Middle frontal gyrus (tissue), 1 donor: ENCODE measurements at regions not wholly inside any gene's neighbourhood (a gene's known extent, or its start where the extent isn't known, plus 50 kb on each side); places are given as distances from the start of the nearest gene placed in this dataset.

ENCODE experiments used
- DNase-seq: peaks from one replicate; pipeline ENCODE4 v3.0.0-alpha.2; 2015; ENCODE audit warnings: low spot score; ENCODE audit errors: extremely low spot score

DNA sequence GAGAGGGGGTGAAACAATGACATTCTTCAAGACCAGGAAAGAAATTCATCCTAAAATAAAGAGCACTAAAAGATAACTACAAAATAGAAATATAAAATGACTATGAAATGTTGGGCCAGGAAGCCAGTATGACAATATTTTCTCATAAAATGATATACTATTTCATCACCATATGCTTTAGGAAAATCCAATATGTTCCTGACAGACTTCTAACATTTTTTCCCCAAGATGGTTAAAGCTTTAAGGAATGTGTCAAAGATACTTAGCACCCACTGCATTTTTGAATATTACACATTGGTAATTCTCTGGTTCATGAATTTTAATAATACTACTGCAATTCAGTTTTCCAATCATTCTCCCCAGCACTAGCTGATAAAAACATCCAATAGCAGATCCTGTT lies 87.7 kb upstream of the PLEKHG7 start:
- no peak for DNase-seq

DNA sequence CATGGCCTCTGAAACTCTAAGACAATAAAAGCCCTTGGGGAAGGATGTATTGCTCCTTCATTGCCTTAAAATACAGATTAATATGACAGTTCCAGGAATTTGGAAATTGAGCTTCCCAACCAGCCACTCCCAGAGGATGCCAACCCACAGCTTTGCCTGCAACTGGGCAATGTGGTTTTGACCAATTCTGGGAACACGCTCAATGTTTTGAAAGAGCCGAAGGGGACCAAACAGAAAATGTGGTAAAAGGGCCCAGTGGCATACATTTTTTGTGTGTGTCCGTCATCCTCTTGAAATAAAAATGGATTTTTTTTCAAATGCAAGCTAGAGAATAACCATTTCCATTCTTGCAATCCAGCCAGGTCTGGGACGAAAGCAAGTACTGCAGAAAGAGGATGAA lies 88.3 kb upstream of the PLEKHG7 start:
- no peak for DNase-seq

DNA sequence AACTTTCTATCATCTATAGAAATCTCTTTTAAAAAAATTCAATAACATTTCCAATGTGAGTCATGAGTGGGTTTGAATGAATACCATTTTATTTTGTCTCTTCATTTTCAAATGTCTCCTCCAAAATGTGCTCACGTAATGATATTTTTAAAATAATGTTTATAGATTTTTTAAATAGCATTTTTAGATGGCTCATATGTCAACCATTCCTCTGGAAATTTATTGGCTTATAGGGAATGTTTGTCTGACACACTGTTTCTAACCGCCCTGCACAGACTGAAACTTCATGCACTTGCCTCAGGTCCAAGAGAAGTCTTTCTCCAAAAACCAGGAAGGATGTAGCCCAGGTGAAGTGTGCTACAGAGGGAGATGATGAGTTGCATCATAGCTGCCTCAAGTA lies 88.8 kb upstream of the PLEKHG7 start:
- DNase-seq = no peak

DNA sequence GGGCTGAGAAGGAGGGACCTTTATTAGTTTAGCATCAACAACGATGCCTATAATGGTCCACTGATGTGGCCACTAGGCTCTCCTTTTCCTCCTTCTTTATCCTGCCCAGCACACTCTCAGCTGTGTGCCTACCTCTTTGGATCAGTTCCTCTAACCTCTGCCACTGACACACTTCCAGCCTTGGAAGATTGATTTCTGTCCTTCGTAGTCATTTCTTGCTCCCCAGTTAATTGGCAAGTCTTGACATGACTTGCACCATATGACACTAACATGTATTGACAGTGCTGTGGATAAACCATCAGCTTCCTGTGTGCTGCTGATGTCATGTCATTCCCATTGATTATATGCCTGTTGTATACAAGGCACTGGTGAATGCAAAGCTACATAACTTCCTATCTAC lies 90.2 kb upstream of the PLEKHG7 start:
- no peak for DNase-seq

DNA sequence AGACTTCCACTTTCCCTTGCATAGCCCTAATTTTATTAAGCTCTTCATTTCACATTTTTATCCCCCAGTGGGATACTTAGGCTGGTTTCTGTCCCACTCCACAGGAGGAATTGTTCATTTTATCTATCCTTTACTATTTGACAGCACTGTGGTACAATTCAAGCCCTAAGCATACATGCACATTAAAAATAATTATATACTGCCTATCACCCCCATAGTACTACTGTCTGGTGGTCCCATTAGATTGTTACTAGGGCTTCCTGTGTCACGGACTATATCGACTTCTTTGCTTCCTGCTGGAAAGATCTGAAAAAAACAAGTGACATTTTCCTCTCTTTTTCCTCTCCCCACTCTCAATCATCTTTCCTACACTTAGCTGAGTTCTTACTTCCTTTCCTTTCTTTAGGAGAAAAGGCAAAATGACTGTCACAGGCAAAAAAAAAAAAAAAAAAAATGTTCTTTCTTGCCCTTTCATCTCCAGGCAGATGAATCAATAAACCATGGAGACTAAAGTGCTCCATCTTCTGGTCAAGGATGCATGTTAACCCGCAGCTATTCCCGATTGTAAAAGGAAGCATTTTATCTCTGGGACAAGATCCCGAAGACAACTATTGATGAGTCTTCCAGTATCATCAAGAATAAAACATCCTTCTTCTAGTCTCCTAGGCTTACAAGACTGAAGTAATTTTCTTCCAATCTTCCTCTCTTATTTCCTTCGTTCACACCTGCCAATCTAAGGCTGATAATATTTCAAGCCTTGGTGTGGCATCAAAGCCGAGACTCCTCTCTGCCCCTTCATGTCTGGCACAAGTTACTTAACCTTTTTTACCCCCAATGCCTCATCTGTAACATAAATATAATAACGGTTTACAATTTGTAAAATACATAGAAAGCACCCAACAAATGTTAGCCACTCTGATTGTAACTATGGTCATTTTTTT lies 94.4 kb upstream of the PLEKHG7 start:
- DNase-seq = no peak

DNA sequence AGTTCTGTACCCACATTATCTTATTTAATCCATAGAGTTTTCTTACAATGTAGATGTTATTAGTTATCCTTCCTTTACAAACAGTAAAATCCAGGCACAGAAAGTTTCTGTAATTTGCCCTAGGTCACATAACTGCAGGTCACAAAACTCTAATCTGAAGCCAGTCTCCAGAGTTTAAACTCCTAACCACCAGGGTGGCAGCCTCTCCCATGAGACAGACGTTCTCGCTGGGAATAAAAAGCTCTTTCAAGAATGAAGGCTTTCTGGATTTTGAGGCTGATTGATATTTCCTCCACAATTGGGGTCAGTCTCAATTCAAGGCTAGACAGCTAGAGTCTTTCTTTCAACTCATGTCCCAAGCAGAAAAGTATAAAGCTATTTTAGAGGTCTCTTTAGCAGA lies 95.8 kb upstream of the PLEKHG7 start:
- no peak for DNase-seq

DNA sequence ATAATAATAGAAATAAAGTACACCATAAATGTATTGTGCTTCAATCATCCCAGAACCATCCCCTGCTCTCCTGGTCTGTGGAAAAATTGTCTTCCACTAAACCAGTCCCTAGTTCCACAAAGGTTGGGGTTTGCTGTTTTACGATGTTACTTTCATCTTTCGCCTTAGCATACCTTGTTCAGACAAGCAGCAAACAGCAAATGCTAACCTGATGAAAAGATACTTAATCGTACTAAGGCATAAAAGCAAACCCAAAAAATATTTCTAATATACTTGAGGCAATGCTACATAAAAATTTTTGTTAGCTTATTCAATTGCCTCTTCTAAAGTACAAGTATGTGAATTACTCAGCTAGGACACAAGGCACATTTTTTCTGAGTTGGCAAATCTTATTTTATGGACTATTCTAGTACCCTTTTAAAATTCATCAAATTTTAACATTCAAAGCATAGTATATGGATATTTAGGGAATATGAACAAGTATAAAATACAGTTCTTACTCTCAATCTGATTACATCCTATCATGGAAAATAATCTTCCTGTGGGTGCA lies 97.1 kb upstream of the PLEKHG7 start:
- DNase-seq = no peak

DNA sequence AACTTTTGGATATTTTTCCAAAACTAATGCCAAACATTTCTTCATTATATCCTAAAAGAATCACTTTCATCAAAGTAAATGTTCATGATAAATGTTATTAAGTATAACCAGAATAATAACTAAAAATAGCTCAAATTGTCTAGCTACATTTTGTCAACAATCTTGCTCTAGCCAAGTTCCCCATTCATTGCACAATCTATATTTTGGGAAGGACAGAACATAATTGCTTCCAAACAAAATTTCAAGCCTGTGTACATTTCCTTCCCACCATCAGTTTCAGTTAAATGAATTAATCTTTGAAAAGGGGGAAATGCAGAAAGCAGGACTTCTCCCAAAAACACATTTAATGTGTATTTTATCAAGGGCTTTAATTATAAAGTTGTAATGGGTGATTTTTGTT lies 98.0 kb upstream of the PLEKHG7 start:
- DNase-seq = no peak

DNA sequence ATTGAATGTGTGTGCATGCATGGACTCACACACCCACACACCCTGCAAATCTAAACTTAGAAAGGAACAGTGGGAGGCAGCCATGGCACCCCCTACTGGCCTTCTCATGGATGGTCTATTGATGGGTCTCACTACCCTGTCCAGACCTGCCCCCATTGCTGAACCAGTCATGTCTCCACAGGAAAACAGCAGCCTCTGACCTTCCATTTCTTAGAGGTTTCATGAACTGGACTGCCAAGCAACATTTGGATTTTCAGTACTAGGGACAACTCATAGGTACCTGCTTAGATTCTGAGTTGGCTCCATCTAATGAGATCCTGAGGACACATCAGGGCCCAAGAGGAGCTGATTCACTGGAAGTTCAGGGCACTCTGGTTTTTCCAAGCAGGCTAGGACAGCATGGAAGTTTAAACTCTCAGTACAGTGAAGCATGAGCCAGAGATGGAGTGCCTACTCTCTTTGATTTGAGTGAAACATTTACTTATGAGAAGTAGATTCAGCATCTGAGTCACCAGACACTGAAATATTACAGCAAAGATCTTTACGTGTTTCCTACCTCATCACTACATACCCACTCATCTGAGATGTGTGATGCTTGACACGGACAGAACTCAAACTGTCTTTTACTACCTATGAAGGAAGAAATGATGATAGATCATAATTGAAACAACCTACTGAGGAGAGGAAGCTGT lies 98.9 kb upstream of the PLEKHG7 start:
- no peak for DNase-seq

DNA sequence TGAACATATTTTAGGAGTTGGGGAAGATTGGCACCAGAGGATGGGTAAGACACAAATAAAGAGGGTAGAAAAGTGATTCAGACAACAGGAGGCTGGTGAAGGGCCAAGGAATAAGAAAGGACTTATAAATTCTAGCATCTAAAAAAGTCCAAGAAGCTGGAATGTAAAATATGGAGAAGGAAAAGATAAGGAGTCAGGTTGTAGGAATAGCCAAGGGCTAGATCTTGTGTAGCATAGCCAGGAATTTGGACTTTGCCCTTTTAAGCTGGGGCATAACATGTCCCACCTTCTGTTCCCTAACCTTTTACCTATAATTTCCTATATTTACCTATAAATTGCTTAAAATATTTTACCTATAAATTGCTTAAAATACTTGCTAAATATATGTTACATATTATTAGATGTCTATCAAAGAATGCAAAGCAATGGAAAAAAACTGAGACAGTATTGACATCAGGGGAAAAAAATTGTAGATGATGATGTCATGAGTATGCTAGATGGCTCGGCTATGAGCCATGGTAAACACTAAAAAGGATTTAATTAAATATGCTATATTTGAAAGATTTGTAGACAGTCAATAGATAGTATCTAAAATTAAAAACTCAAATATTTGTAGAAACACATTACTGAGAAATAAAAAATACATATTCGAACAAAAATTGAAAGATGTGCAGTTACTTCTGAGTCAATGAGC lies 99.7 kb upstream of the PLEKHG7 start:
- no peak for DNase-seq

DNA sequence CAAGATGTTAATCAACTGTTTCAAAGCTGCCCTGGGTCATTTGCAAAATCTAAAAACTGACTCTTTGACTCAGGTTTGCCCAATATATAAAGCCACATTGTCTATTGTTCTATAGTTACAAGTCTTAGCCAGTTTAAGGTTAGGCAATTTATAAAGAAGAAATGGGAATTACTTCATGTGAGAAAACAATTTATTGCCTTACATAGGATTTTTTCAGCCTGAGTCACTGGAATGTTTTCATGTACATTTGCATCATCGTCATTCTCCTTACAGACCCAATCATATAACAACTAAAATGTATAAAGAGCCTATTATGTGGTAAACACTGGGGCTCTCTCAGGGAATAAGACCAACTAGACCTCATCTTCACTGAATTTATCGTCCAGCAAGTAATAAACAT lies 100.3 kb upstream of the PLEKHG7 start:
- DNase-seq = no peak

DNA sequence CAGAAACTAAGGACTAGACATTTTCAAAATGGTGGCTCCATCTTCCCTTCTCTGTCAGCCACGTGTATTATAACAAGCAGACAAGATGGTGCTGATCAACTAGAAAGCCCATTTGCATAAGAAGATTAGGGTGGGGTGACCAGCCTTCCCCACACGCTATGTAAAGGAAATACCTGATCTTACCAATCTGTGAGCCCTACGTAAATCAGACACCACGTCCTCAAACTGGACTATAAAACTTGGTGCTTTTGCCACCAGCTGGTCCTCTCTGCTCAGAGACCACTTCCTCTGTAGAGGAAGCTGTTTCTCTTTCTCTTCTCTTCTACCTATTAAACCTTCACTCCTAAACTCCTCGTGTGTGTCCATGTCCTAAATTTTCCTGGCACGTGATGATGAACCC lies 101.1 kb upstream of the PLEKHG7 start:
- DNase-seq = no peak

DNA sequence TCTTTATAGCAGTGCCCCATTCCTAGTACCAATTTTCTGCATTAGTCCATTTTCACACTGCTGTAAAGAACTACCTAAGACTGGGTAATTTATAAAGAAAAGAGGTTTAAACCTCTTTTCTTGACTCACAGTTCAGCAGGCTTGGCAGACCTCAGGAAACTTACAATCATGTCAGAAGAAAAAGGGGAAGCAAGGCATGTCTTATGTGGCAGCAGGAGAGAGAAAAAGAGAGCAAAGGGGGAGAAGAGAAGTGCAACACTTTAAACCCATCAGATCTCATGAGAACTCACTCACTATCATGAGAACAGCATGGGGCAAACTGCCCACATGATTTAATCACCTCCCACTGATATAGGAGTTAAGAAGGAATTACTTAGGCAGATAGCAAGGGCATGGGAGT lies 101.6 kb upstream of the PLEKHG7 start:
- DNase-seq = no peak

DNA sequence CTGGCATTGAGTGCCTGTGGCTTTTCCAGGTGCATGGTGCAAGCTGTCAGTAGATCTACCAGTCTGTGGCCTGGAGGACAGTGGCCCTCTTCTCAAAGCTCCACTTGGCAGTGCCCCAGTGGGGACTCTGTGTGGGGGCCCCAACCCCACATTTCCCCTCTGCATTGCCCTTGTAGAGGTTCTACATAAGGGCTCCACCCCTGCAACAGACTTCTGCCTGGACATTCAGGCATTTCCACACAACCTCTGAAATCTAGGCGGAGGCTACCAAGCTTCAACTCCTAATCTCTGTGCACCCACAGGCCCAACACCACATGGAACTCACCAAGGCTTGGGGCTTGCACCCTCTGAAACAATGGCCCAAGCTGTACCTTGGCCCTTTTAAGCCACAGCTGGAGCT lies 102.7 kb upstream of the PLEKHG7 start:
- no peak for DNase-seq

DNA sequence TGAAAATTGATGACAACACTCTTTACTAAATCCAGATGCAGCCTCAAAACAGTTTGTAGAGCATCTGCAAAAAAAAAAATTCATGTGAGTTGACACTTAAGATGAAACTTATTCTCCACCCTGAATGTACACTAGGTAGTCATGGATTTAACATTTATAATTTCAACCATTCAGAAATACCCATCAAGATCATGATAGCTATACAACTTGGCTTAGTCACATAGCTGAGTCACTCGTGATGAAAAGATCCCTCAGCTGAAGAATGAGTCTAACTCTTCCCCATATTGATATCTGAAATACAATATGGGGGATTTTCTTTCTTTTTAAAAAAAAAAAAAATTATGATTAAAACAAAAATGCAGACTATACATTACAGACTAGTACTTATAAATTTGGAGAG lies 104.8 kb upstream of the PLEKHG7 start:
- no peak for DNase-seq

DNA sequence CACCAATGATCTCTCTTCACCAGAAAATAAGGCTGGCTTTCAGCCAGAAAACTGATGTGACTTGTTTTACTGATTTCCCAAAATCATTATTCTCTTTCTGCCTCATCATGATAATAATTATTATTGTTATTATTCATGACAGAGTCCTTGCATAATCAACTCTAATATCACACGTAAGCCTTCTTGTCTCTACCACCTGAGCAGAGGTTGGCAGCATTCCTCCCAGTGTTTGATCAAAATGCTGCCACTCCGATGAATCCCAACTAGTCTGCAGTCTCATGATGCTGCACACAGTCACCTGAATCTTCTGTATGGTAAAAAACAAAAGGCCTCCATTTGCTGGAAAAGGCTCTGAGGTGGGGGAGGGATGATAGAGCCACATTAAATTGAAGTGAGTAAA lies 105.7 kb upstream of the PLEKHG7 start:
- no peak for DNase-seq

DNA sequence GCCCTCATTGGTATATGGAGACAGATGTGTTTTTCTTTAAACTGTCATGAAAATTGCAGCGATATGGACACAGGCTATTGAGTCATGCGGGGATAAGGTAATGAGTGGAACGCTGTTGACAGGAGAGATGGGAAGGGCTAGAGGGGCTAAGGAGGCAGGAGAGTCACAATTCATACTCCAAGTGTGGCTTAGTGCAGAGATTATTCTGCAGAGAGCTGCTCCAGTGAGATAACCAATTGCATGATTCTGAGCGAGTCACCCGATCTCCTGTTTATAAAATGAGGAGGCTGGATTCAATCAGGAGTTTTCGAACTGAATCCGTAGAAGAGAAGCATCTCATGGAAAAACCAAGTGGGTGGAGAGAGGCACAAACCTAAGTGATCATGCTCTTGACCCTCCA lies 106.4 kb upstream of the PLEKHG7 start:
- DNase-seq = no peak

DNA sequence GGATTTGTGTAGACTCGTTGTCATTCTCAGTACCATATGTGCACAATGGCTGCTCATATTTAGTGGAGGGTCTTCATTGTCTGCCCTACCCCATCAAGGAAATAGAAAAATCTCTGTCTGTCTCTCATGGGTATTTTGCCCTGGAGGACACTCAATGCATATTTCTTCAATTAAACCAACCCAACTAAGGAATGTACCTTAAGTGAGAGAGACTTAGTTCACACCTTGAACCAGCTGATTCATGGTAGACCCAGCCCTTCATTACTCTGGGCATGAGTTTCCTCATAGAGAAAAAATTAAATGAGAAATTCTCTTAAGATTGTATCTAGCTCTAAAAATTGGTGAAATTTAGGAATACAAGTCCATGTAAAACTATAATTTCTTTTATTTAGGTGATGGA lies 107.1 kb upstream of the PLEKHG7 start:
- DNase-seq = no peak

DNA sequence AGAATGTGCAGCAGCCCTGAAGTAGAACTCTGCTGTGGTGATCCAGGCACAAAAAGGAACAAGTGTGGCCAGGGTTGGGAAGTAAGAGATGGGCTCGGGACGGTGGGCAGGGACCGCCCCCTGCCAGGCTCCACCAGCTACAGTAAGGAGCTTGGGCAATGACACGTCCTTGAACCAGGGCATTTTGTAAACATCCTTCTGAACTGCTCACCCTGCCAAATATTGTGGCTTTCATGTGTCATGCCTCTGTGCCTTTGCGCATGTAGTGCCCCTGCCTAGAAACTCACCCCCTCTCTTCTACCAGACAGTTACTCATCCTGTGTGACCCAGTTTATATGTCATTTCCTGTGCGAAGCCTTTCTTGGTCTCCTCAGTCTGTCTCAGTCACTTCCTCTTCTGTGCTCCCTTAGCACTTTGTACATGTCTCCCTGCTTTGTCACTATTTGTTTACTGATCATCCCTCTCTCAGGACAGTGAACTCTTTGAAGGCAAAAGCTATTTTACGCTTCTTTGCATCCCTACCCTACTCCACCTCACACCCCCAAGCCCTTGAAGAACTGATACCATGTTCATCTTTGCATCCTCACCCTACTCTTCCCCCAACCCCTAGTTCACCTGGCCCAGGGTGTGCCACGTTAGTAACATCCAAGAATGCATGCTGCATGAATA lies 108.9 kb upstream of the PLEKHG7 start:
- DNase-seq = no peak

DNA sequence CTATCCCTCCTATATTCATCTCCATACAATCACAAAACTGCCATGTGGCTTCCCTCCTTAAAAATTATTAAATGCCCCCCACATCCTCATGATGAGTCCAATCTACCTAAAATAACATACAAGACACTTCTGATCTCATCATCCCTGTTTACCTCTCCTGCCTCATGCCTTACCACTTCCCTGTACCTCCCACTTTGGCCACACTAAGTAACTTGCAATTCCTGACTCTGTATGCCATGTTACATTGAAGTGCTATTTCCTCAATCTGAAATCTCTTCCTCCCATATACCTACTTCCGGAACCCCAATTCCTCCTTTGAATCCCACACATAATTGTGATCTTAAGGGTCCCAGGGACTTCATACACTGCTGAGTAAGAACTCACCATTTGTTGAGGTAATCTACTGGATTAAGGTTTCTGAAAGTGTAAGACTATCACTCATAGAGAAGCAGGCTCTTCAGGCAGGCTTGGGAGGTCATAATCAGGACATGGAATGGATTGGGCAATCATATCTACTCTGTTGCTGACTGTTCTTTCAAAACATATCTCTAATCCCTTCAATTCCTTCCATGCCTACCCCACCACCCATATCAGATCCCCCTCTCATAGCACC lies 117.6 kb upstream of the PLEKHG7 start:
- DNase-seq = no peak

DNA sequence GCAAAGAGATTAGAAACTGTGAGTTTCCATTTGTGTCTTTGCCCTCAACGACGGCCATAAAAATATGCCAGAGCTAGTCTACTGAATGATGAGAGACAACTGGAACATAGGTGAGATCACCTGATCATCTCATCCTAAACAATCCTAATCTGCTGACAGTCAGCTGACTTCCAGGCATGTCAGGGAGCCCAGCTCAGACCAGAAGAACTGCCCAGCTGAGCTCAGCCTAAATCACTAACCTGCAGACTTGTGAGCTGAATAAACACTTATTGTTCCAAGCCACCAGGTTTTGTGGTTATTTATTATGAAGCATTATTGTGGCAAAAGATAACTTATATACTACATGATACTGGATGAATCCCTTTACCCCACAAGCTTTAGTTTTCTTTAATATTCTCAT lies 118.9 kb upstream of the PLEKHG7 start:
- DNase-seq = no peak
